Ovary (tissue), 7 donors: ENCODE measurements at regions not wholly inside any gene's neighbourhood (a gene's known extent, or its start where the extent isn't known, plus 50 kb on each side); places are given as distances from the start of the nearest gene placed in this dataset.

Experiments used
- DNase-seq, 5 donors: peaks; one replicate each; pipeline ENCODE4 v3.0.0-alpha.2; 2019 to 2020
- H3K27ac ChIP-seq, 2 donors: fragments of 200-600 bp; one replicate each; pipeline versions ENCODE4 v1.5.1 to v1.8.0; 2019 to 2022
- H3K27me3 ChIP-seq: fragments of 200-600 bp; one replicate; pipeline ENCODE4 v1.8.0; 2022
- H3K36me3 ChIP-seq: fragments of 200-600 bp; sonication (generic); one replicate; pipeline ENCODE4 v1.5.1; 2019
- H3K4me1 ChIP-seq: one replicate; pipeline ENCODE4 v1.8.1; 2013; ENCODE audit warnings: mild to moderate bottlenecking, moderate library complexity; ENCODE audit not compliant: insufficient read depth
- H3K4me3 ChIP-seq: fragments of 200-600 bp; sonication (generic); one replicate; pipeline ENCODE4 v1.5.1; 2017
- H3K9me3 ChIP-seq, 2 donors: fragments of 200-600 bp in 1 of 2; sonication (generic) in 1 of 2; one replicate each; pipeline versions ENCODE4 v1.5.1 to v1.8.1; 2013 to 2019; ENCODE audit warnings: mild to moderate bottlenecking in 1 of 2, moderate library complexity in 1 of 2
- EP300 ChIP-seq: sonication (generic); formaldehyde crosslinking; IDR thresholded peaks from one replicate; pipeline ENCODE4 v1.6.1; 2017; ENCODE audit warnings: antibody characterized with exemption
- POLR2A ChIP-seq: fragments of 450-650 bp; IDR thresholded peaks from one replicate; pipeline ENCODE4 v1.6.1; 2017; ENCODE audit warnings: antibody characterized with exemption, mild to moderate bottlenecking, moderate library complexity
- WGBS, 3 donors: extraction: QIAGEN DNeasy Blood & Tissue Kit in 1 of 3; methylation state at CpG; one replicate each; pipeline versions ENCODE4 v1.1.5 to v1.1.7; 2013 to 2017; 5-methylcytosine and 5-hydroxymethylcytosine counted together
- intact Hi-C, 4 donors: fragments of 100-400 bp; cut with DNase I; formaldehyde crosslinking; loops; one replicate each; pipeline versions ENCODE4 v1.11.0 to v1.15.1; 2022 to 2023
- TF ChIP-seq, protein P1 (sequence below), 3 donors: fragments of 450-650 bp in 2 of 3; fragments of 200-600 bp in 1 of 3; IDR thresholded peaks; one replicate each; pipeline versions ENCODE4 v1.5.1 to v1.8.0; 2016 to 2022; ENCODE audit warnings: antibody characterized with exemption in 3 of 3, mild to moderate bottlenecking in 1 of 3
- donor health status: DM: no; HTN: no; CAD: no; lungs with moderate emphysema.
- donor health status: DM: no; HTN: no; CAD: no.
- donor health status: Bipolar disorder and iron deficiency.
- donor health status: DM: no; HTN: no; CAD: no.
- donor health status: DM: yes; HTN: yes; CAD: no.

GRCh38 chr3:22088204-22088603 is 337.2 kb upstream of the ZNF385D start:
- WGBS, 3 donors = 68 to 75% (median 69%) methylated on average over 3 of the region's 3 CpGs
- Histone ChIP-seq H3K9me3 (no peaks in the 10 kb centered on the region), H3K4me3 (no peak overlapping the region), H3K27ac (no peak overlapping the region), H3K27me3 (no peaks in the 10 kb centered on the region), H3K36me3 (no peaks in the 10 kb centered on the region), H3K4me1 (no peaks in the 10 kb centered on the region)
- no peak for TF ChIP-seq POLR2A
- TF ChIP-seq, protein P1, sequence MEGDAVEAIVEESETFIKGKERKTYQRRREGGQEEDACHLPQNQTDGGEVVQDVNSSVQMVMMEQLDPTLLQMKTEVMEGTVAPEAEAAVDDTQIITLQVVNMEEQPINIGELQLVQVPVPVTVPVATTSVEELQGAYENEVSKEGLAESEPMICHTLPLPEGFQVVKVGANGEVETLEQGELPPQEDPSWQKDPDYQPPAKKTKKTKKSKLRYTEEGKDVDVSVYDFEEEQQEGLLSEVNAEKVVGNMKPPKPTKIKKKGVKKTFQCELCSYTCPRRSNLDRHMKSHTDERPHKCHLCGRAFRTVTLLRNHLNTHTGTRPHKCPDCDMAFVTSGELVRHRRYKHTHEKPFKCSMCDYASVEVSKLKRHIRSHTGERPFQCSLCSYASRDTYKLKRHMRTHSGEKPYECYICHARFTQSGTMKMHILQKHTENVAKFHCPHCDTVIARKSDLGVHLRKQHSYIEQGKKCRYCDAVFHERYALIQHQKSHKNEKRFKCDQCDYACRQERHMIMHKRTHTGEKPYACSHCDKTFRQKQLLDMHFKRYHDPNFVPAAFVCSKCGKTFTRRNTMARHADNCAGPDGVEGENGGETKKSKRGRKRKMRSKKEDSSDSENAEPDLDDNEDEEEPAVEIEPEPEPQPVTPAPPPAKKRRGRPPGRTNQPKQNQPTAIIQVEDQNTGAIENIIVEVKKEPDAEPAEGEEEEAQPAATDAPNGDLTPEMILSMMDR (IDR thresholded peaks at IDR 0.05) = no peak
- TF ChIP-seq EP300 = no peak
- intact Hi-C loops = no loop called here
- DNase-seq = no peak

- Histone ChIP-seq H3K27ac (no peak overlapping the region), H3K36me3 (no peaks in the 10 kb centered on the region), H3K27me3 (no peaks in the 10 kb centered on the region), H3K9me3 (no peaks in the 10 kb centered on the region), H3K4me3 (no peak overlapping the region), H3K4me1 (no peaks in the 10 kb centered on the region)
- intact Hi-C loops = no loop called here
- DNase-seq = no peak
- 22 to 25% (median 22%) methylated on average over 4 of the region's 4 CpGs for WGBS, 3 donors
- TF ChIP-seq, protein P1 (IDR thresholded peaks at IDR 0.05) = no peak
- TF ChIP-seq POLR2A (no peak), EP300 (no peak)
Observed at GRCh38 chr3:22089284-22089683, 338.3 kb upstream of the ZNF385D start.

GRCh38 chr3:22091329-22091728 is 340.3 kb upstream of the ZNF385D start:
- 67 to 70% (median 69%) methylated on average over 2 of the region's 2 CpGs for WGBS, 3 donors

DNA sequence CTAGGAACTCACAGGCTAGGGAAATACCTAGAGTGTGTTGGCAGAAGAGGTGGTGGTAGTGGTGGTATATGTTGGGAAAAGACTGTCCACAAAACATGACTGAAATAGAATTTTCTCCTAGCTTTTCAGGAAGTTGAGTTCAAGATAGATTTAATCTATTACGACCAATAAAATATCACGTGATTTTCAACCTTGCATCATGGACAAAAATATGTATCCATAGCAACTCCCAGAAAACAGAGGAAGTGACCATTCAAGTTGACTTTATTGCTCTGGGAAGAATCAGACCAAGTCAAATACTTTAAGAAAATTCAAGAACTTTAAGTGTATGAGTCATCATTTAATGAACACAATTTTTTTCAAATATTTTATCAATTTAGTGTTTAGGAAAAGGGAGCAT is 347.0 kb upstream of the ZNF385D start:
- Histone ChIP-seq H3K27ac (no peak overlapping the region), H3K4me1 (no peaks in the 10 kb centered on the region), H3K36me3 (no peaks in the 10 kb centered on the region), H3K4me3 (no peak overlapping the region), H3K9me3 (no peaks in the 10 kb centered on the region), H3K27me3 (no peaks in the 10 kb centered on the region)
- DNase-seq = no peak
- TF ChIP-seq, protein P1 (IDR thresholded peaks at IDR 0.05) = no peak
- TF ChIP-seq EP300 (no peak), POLR2A (no peak)
- intact Hi-C loops = no loop called here
- WGBS, 3 donors = 58 to 62% (median 61%) methylated on average over 2 of the region's 2 CpGs

More at GRCh38 chr3:22091329-22091728, 340.3 kb upstream of the ZNF385D start:
- Histone ChIP-seq H3K36me3 (no peaks in the 10 kb centered on the region), H3K27me3 (no peaks in the 10 kb centered on the region), H3K9me3 (no peaks in the 10 kb centered on the region), H3K4me1 (no peaks in the 10 kb centered on the region), H3K27ac (no peak overlapping the region), H3K4me3 (no peak overlapping the region)
- TF ChIP-seq, protein P1 (IDR thresholded peaks at IDR 0.05) = no peak
- no peak for TF ChIP-seq EP300
- no peak for TF ChIP-seq POLR2A
- intact Hi-C loops = no loop called here
- DNase-seq = no peak
